ENCODE measurements at regions not wholly inside any gene's neighbourhood (a gene's known extent, or its start where the extent isn't known, plus 50 kb on each side); places are given as distances from the start of the nearest gene placed in this dataset.

DNA sequence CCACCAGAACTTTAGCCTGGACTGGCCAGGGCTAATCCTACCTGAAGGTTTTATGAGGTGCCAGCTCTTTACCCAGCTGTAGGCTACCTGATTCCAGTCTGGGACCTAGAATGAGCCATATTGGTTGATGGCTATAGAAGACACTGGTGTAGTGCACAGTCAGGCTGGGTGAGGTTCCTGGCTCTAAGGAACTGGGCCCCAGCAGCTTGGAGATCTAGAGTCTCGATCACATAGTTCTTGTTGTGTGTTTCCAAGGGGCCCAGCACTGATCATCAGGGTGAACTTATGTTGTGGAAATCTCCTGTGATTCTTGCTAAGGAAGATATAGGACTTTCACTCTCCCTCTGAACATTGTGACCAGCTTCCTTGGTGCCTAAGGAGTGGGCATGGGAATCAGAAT lies 236.3 kb downstream of the ZNF536 start:
- Mint-ChIP-seq H3K4me3 (no peak overlapping the region), H3K9me3 (peaks cover 0 to 2% (median 0%) of the 10 kb centered on the region in 6 donors), H3K36me3 (no peaks in the 10 kb centered on the region)

More for the DNA sequence above, 236.3 kb downstream of the ZNF536 start:
- Mint-ChIP-seq H3K27me3 (ENCODE audit: low read depth in 3 of 3) (peaks cover 2 to 9% (median 3%) of the 10 kb centered on the region in 3 donors), H3K4me1 (no peaks in the 10 kb centered on the region), H3K27ac (no peak overlapping the region)
- DNase-seq, result no peak
